Activated CD4-positive, alpha-beta memory T cell treated with anti-CD3 and anti-CD28 coated beads, Interleukin-2, amount 10 ng/mL, durations not matched to agents 7 days and 5 days (primary cell): ENCODE measurements at regions not wholly inside any gene's neighbourhood (a gene's known extent, or its start where the extent isn't known, plus 50 kb on each side); places are given as distances from the start of the nearest gene placed in this dataset.
A peak's percentile ranks its signal among the peaks of the same experiment; 100 is the strongest.

Experiments
- CTCF ChIA-PET: fragments of 350-600 bp; sonication (Branson Sonifier 250); formaldehyde crosslinking; loops from one replicate; lab custom pipeline; 2021; ENCODE audit warnings: antibody characterized with exemption, inconsistent platforms; lab: Charles Lee
- POLR2A ChIA-PET: fragments of 350-600 bp; sonication (Branson Sonifier 250); formaldehyde crosslinking; loops from one replicate; lab custom pipeline; 2021; ENCODE audit warnings: antibody characterized with exemption; lab: Charles Lee
- DNase-seq: peaks from one replicate; pipeline ENCODE4 v3.0.0-alpha.2; 2020
- H3K27ac Mint-ChIP-seq: one replicate; pipeline ENCODE4 v1.8.0; 2021; ENCODE audit warnings: mild to moderate bottlenecking, mixed read lengths
- H3K27me3 Mint-ChIP-seq: one replicate; pipeline ENCODE4 v1.8.0; 2021; ENCODE audit warnings: mixed read lengths
- H3K36me3 Mint-ChIP-seq: one replicate; pipeline ENCODE4 v1.8.0; 2021; ENCODE audit warnings: low read depth, mixed read lengths
- H3K4me1 Mint-ChIP-seq: one replicate; pipeline ENCODE4 v1.8.0; 2021; ENCODE audit warnings: mixed read lengths
- H3K4me3 Mint-ChIP-seq: one replicate; pipeline ENCODE4 v1.8.0; 2021; ENCODE audit warnings: mild to moderate bottlenecking, mixed read lengths
- H3K9me3 Mint-ChIP-seq: one replicate; pipeline ENCODE4 v1.8.0; 2021; ENCODE audit warnings: mixed read lengths

GRCh38 chr12:126763359-126763758 is 1503.6 kb upstream of the TMEM132C start:
- peaks cover 41% of the 10 kb centered on the region for H3K4me1 Mint-ChIP-seq
- ChIA-PET CTCF (interaction anchor here (1.1 kb wide), 1 partner anchor 16 kb away, joined by 3 read pairs; no protein-coding TSS in a partner anchor), POLR2A (no interaction called here)
- DNase-seq: no peak
- no peaks in the 10 kb centered on the region for H3K27me3 Mint-ChIP-seq
- H3K4me3 Mint-ChIP-seq: no peak overlapping the region
- no peak overlapping the region for H3K27ac Mint-ChIP-seq
- H3K9me3 Mint-ChIP-seq: peaks cover 44% of the 10 kb centered on the region
- H3K36me3 Mint-ChIP-seq: peaks cover 75% of the 10 kb centered on the region

GRCh38 chr12:126767334-126767733 is 1499.6 kb upstream of the TMEM132C start:
- H3K4me1 Mint-ChIP-seq: peaks cover 56% of the 10 kb centered on the region
- H3K36me3 Mint-ChIP-seq: peaks cover 76% of the 10 kb centered on the region
- H3K27ac Mint-ChIP-seq: no peak overlapping the region
- peaks cover 57% of the 10 kb centered on the region for H3K9me3 Mint-ChIP-seq
- no peak for DNase-seq
- no peak overlapping the region for H3K4me3 Mint-ChIP-seq
- ChIA-PET POLR2A (no interaction called here), CTCF (interaction anchor here (2.2 kb wide), 1 partner anchor 20 kb away, joined by 8 read pairs; no protein-coding TSS in a partner anchor)
- H3K27me3 Mint-ChIP-seq: no peaks in the 10 kb centered on the region

DNA sequence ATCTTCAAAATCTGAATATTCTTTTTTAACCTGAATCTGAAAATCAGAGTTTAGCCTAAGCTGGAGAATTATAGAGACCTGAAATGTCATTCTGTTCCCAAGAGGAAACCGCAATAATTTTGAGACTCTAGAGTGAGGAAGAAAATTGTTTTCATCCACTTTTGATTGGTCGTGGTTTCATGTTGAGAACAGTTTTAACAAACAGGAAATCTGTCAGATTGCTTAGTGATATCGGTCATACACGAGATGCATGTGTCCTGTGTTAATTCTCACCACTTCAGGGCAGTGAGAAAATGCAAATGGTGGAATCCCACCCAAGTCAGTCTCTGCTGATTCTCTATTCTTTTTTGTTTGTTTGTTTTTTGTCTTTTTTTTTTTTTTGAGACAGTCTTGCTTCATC is 1498.5 kb upstream of the TMEM132C start:
- Mint-ChIP-seq H3K36me3 (peaks cover 73% of the 10 kb centered on the region), H3K4me1 (peaks cover 49% of the 10 kb centered on the region), H3K27me3 (no peaks in the 10 kb centered on the region), H3K27ac (peak overlapping the region; percentile 71), H3K4me3 (no peak overlapping the region), H3K9me3 (peaks cover 54% of the 10 kb centered on the region)
- POLR2A ChIA-PET: no interaction called here
- no peak for DNase-seq
- CTCF ChIA-PET: interaction anchor here (1.1 kb wide), 1 partner anchor 9 kb away, joined by 3 read pairs; no protein-coding TSS in a partner anchor

GRCh38 chr12:126770188-126770587 is 1496.8 kb upstream of the TMEM132C start:
- Mint-ChIP-seq H3K36me3 (peaks cover 61% of the 10 kb centered on the region), H3K27ac (peak overlapping the region; percentile 60), H3K9me3 (peaks cover 45% of the 10 kb centered on the region), H3K4me1 (peaks cover 43% of the 10 kb centered on the region), H3K27me3 (no peaks in the 10 kb centered on the region), H3K4me3 (peak overlapping the region; percentile 20)
- POLR2A ChIA-PET: no interaction called here
- CTCF ChIA-PET: no interaction called here
- no peak for DNase-seq

GRCh38 chr12:126772171-126772864 is 1494.7 kb upstream of the TMEM132C start:
- CTCF ChIA-PET: interaction anchor here (1.4 kb wide), 1 partner anchor 25 kb away, joined by 6 read pairs; no protein-coding TSS in a partner anchor
- peak overlapping the region; percentile 96 for H3K27ac Mint-ChIP-seq
- peaks cover 45% of the 10 kb centered on the region for H3K36me3 Mint-ChIP-seq
- H3K9me3 Mint-ChIP-seq: peaks cover 29% of the 10 kb centered on the region
- peak overlapping the region; percentile 90 for H3K4me3 Mint-ChIP-seq
- DNase-seq: peak; percentile 63
- H3K27me3 Mint-ChIP-seq: no peaks in the 10 kb centered on the region
- H3K4me1 Mint-ChIP-seq: peaks cover 37% of the 10 kb centered on the region
- POLR2A ChIA-PET: interaction anchor here (1.8 kb wide), 1 partner anchor 10 kb away, joined by 5 read pairs; no protein-coding TSS in a partner anchor

DNA sequence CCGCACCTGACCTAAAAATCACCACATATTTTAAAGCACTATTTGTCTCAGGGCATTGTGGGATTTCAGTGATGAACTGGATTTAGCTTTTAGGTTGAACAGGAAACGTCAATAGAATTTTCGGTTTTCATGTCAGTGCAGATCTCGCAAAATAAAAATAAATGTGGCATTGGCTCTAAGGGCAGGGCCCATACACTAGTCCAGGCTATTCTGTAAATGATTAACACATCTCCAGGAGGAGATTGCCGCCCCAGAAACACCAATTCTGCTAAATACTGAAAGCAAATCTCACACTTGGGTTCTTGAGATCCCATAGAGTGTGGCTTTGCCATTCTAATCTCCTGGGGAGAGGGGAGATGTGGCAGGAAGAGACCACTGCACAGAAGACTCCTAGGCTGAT is 1494.0 kb upstream of the TMEM132C start:
- Mint-ChIP-seq H3K27me3 (no peaks in the 10 kb centered on the region), H3K4me1 (peaks cover 37% of the 10 kb centered on the region), H3K9me3 (peaks cover 29% of the 10 kb centered on the region), H3K4me3 (no peak overlapping the region), H3K36me3 (peaks cover 45% of the 10 kb centered on the region), H3K27ac (no peak overlapping the region)
- ChIA-PET CTCF (interaction anchor here (1.4 kb wide), 1 partner anchor 26 kb away, joined by 6 read pairs; no protein-coding TSS in a partner anchor), POLR2A (interaction anchor here (1.8 kb wide), 1 partner anchor 11 kb away, joined by 5 read pairs; no protein-coding TSS in a partner anchor)
- DNase-seq: no peak

- Mint-ChIP-seq H3K4me3 (no peak overlapping the region), H3K9me3 (peaks cover 29% of the 10 kb centered on the region), H3K4me1 (peaks cover 32% of the 10 kb centered on the region), H3K27ac (no peak overlapping the region), H3K27me3 (no peaks in the 10 kb centered on the region), H3K36me3 (peaks cover 40% of the 10 kb centered on the region)
- ChIA-PET POLR2A (no interaction called here), CTCF (no interaction called here)
- DNase-seq: no peak
These were observed 1493.5 kb upstream of the TMEM132C start for GRCh38 chr12:126773491-126773890.

DNA sequence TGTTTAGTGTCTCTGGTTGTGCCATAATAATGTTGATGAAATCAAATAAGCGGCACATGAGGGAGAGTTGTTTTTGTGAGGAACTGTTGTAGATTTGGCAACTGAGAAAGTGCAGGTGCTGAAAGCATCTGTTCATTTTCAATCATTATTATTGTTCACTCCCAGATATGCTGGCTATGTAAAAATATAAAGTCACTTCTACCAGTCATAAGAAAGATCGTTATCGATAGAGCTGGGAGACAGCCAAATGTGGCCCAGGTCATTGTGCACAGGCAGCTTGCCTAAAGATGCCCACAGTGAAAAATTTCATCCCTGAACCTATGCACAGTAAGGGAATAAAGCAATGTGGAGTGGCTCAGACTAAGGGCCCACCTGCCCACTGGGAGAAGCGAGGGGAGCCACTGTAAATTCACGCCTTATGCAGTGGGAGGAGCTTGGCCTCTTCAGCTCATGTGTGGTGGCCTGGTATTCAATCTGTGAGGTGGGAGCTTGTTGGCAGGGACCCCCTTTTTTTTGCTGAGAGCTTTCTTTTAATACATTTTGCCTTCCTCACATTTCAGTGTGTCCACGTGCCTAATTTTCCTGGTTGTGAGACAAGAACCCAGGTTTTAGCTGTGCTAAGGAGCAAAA is 1490.8 kb upstream of the TMEM132C start:
- Mint-ChIP-seq H3K4me1 (peaks cover 13% of the 10 kb centered on the region), H3K9me3 (peaks cover 15% of the 10 kb centered on the region), H3K27me3 (no peaks in the 10 kb centered on the region), H3K27ac (no peak overlapping the region), H3K4me3 (no peak overlapping the region), H3K36me3 (peaks cover 20% of the 10 kb centered on the region)
- CTCF ChIA-PET: no interaction called here
- POLR2A ChIA-PET: no interaction called here
- no peak for DNase-seq

- Mint-ChIP-seq H3K4me3 (no peak overlapping the region), H3K27ac (no peak overlapping the region), H3K9me3 (no peaks in the 10 kb centered on the region), H3K4me1 (no peaks in the 10 kb centered on the region), H3K36me3 (no peaks in the 10 kb centered on the region), H3K27me3 (peaks cover 3% of the 10 kb centered on the region)
- no peak for DNase-seq
- POLR2A ChIA-PET: no interaction called here
- CTCF ChIA-PET: no interaction called here
These were observed 1486.6 kb upstream of the TMEM132C start for GRCh38 chr12:126780343-126780742.

- Mint-ChIP-seq H3K9me3 (no peaks in the 10 kb centered on the region), H3K4me1 (peaks cover 2% of the 10 kb centered on the region), H3K36me3 (no peaks in the 10 kb centered on the region), H3K27me3 (peaks cover 3% of the 10 kb centered on the region), H3K4me3 (no peak overlapping the region), H3K27ac (no peak overlapping the region)
- POLR2A ChIA-PET: no interaction called here
- CTCF ChIA-PET: no interaction called here
- DNase-seq: no peak
These were observed 1485.4 kb upstream of the TMEM132C start for GRCh38 chr12:126781593-126781992.

DNA sequence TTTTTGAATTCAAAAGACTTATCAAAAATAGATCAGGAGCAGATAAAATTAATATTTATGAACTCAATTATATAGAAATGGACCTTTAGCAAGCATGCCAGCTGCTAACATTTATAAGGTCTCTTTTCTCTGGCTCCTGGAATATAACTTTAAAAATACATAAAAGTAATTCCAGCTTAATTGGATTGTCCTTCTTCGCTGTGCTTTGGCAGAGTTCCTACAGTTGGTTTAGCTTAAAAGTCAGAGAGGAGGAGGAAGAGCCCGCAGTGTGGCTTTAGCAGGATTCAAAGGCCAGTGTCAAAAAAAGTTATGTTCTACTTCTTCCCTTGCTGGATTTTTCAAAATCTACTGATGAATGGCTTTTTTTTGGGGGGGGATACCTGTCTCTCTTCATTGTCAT is 1484.9 kb upstream of the TMEM132C start:
- H3K4me1 Mint-ChIP-seq: peaks cover 2% of the 10 kb centered on the region
- DNase-seq: no peak
- no peaks in the 10 kb centered on the region for H3K36me3 Mint-ChIP-seq
- no peaks in the 10 kb centered on the region for H3K9me3 Mint-ChIP-seq
- H3K27ac Mint-ChIP-seq: no peak overlapping the region
- H3K27me3 Mint-ChIP-seq: peaks cover 3% of the 10 kb centered on the region
- no peak overlapping the region for H3K4me3 Mint-ChIP-seq
- POLR2A ChIA-PET: no interaction called here
- CTCF ChIA-PET: no interaction called here

DNA sequence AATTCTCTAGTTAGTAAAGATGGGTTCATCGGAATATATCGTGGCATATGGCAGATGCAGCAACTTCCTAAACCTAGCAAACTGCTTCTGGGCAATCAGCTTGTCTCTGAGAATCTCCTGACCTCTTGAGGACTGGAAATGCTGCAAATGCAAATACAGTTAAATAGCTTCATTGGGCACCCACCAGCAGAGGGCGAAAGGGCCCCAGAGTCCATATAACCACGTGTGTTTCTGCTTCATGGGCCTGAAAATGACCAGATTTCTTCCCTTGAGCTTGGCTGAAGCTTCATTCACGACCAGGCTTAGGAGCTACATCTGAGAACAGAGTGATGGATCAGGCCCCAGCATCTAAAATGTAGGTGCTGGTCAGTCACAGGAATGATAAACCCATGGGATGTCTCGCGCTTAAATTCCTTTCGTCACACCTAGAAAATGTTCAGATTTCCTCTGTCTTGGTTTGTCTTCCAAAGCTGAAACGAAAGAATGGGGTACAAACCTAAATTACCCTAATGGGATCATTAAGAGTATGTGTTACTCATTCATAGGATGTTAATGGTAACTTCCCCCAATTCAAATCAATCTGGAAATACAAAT is 1482.5 kb upstream of the TMEM132C start:
- DNase-seq: peak; percentile 38
- Mint-ChIP-seq H3K9me3 (no peaks in the 10 kb centered on the region), H3K4me3 (no peak overlapping the region), H3K4me1 (peaks cover 2% of the 10 kb centered on the region), H3K36me3 (no peaks in the 10 kb centered on the region), H3K27ac (no peak overlapping the region), H3K27me3 (peaks cover 3% of the 10 kb centered on the region)
- ChIA-PET CTCF (interaction anchor here (1.0 to 2.4 kb wide), 3 partner anchors 37 to 597 kb away, joined by 3 to 8 read pairs (median 3); no protein-coding TSS in a partner anchor), POLR2A (no interaction called here)

GRCh38 chr12:126789963-126790362 is 1477.0 kb upstream of the TMEM132C start:
- no peak overlapping the region for H3K4me3 Mint-ChIP-seq
- peaks cover 2% of the 10 kb centered on the region for H3K4me1 Mint-ChIP-seq
- ChIA-PET CTCF (no interaction called here), POLR2A (no interaction called here)
- no peak for DNase-seq
- peaks cover 4% of the 10 kb centered on the region for H3K9me3 Mint-ChIP-seq
- no peaks in the 10 kb centered on the region for H3K36me3 Mint-ChIP-seq
- H3K27ac Mint-ChIP-seq: no peak overlapping the region
- no peaks in the 10 kb centered on the region for H3K27me3 Mint-ChIP-seq
